ENCODE measurements at regions not wholly inside any gene's neighbourhood (a gene's known extent, or its start where the extent isn't known, plus 50 kb on each side); places are given as distances from the start of the nearest gene placed in this dataset.

DNA sequence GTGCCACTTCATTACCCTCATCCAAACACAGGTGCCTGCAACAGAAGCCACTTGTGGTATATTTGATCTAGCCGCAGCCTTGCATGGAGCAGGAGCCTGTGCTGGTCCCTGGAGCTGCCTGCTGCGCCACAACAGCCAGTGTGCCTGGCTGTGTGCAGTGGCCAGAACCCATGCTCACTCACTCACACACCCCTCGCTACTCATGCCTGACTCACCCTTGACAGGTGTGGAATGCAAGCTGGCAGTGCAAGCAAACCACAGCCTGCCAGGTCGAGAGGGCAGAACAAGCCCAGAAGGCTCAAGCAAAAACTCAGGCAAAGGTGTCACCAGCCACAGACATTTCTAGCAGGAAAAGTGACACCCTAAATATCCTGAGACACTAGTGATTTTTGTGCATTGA is 1510.9 kb downstream of the KCNT2 start:
- H3K36me3 ChIP-seq (ENCODE audit: insufficient read depth, low read length), result no peaks in the 10 kb centered on the region
- no peak overlapping the region for H3K4me2 ChIP-seq (ENCODE audit: low read length)
- BruUV-seq (replicated peaks), result no TSS peak
- no peak for DNase-seq (ENCODE audit: low spot score)
- TF ChIP-seq, protein P1, sequence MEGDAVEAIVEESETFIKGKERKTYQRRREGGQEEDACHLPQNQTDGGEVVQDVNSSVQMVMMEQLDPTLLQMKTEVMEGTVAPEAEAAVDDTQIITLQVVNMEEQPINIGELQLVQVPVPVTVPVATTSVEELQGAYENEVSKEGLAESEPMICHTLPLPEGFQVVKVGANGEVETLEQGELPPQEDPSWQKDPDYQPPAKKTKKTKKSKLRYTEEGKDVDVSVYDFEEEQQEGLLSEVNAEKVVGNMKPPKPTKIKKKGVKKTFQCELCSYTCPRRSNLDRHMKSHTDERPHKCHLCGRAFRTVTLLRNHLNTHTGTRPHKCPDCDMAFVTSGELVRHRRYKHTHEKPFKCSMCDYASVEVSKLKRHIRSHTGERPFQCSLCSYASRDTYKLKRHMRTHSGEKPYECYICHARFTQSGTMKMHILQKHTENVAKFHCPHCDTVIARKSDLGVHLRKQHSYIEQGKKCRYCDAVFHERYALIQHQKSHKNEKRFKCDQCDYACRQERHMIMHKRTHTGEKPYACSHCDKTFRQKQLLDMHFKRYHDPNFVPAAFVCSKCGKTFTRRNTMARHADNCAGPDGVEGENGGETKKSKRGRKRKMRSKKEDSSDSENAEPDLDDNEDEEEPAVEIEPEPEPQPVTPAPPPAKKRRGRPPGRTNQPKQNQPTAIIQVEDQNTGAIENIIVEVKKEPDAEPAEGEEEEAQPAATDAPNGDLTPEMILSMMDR (conservative IDR thresholded peaks at IDR 0.05; ENCODE audit: low read length), result no peak
- no peak for TF ChIP-seq EZH2phosphoT487 (IDR thresholded peaks at IDR 0.05; ENCODE audit: borderline replicate concordance, low read depth, low read length)
- H3K9me2 ChIP-seq (ENCODE audit: insufficient read depth, low read length), result no peaks in the 10 kb centered on the region
- H3K4me3 ChIP-seq (ENCODE audit: low read depth, low read length, poor library complexity, severe bottlenecking), result no peak overlapping the region
- ChIA-PET POLR2A (no interaction called here), CTCF (ENCODE audit: unreplicated experiment) (no interaction called here)
- H4K20me1 ChIP-seq (ENCODE audit: insufficient read depth, low read length), result no peaks in the 10 kb centered on the region
- H2AFZ ChIP-seq (ENCODE audit: low read length), result no peak overlapping the region
- no peak overlapping the region for H3K27ac ChIP-seq (ENCODE audit: low read depth, low read length, poor library complexity, severe bottlenecking)
- H3K79me2 ChIP-seq (ENCODE audit: insufficient read depth, low read depth, low read length), result no peaks in the 10 kb centered on the region
- intact Hi-C loops (cut with micrococcal nuclease; ENCODE audit: unreplicated experiment), result no loop called here
- no peaks in the 10 kb centered on the region for H3K4me1 ChIP-seq (ENCODE audit: insufficient read depth, low read length, poor library complexity, severe bottlenecking)
- no peaks in the 10 kb centered on the region for H3K9me3 ChIP-seq (ENCODE audit: low read length)

DNA sequence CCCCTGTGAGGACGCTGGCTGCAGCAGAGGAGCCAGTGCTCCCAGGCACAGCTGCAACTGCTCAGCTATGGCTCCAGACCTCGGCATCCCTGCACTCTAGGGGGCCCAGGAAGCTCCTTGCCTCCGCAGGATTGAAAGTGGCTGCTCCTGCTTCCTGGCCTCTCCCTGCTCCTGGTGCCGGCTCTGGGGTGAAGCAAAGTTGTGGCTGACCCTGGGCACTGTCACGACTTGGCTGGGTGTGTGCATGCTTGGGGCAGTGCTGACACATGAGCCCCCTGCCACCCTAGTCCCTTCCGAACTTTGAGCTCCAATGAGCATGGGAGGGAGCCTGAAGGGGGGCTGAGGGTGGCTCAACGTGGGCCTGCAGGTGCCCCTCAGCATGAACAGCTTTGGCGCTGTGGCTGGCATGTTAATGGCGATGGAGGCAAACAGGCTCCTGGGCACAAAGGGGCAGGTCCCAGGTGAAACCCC is 1512.2 kb downstream of the KCNT2 start:
- no peak for DNase-seq (ENCODE audit: low spot score)
- POLR2A ChIA-PET, result no interaction called here
- H3K9me3 ChIP-seq (ENCODE audit: low read length), result no peaks in the 10 kb centered on the region
- no peaks in the 10 kb centered on the region for H3K4me1 ChIP-seq (ENCODE audit: insufficient read depth, low read length, poor library complexity, severe bottlenecking)
- intact Hi-C loops (cut with micrococcal nuclease; ENCODE audit: unreplicated experiment), result no loop called here
- no TSS peak for BruUV-seq (replicated peaks)
- no peak overlapping the region for H3K4me3 ChIP-seq (ENCODE audit: low read depth, low read length, poor library complexity, severe bottlenecking)
- H3K36me3 ChIP-seq (ENCODE audit: insufficient read depth, low read length), result no peaks in the 10 kb centered on the region
- no peak overlapping the region for H2AFZ ChIP-seq (ENCODE audit: low read length)
- no peaks in the 10 kb centered on the region for H3K9me2 ChIP-seq (ENCODE audit: insufficient read depth, low read length)
- CTCF ChIA-PET (ENCODE audit: unreplicated experiment), result no interaction called here
- no peak overlapping the region for H3K27ac ChIP-seq (ENCODE audit: low read depth, low read length, poor library complexity, severe bottlenecking)
- H3K4me2 ChIP-seq (ENCODE audit: low read length), result no peak overlapping the region
- TF ChIP-seq, protein P1 (conservative IDR thresholded peaks at IDR 0.05; ENCODE audit: low read length), result no peak
- H3K79me2 ChIP-seq (ENCODE audit: insufficient read depth, low read depth, low read length), result no peaks in the 10 kb centered on the region
- H4K20me1 ChIP-seq (ENCODE audit: insufficient read depth, low read length), result no peaks in the 10 kb centered on the region

DNA sequence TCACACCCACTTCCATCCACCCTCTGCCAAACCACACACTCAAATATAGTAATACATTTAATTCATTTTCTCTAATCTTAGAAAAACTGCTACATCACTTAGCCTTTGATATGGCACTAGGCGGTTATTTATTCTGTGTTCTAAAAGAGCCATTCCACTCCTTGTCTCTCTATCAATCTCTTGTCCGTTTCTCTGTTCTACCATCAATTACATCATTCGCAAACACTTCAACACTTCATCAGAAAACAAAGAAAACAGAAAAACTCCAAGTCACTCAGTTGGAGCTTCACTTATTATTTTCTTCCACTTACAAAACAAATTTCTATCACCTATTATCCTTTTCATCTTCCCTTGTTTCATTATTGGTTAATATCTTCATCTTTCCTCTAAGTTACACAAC is 1523.0 kb downstream of the KCNT2 start:
- intact Hi-C loops (cut with micrococcal nuclease; ENCODE audit: unreplicated experiment), result no loop called here
- no peaks in the 10 kb centered on the region for H4K20me1 ChIP-seq (ENCODE audit: insufficient read depth, low read length)

More for the DNA sequence above, 1523.0 kb downstream of the KCNT2 start:
- Histone ChIP-seq H3K36me3 (ENCODE audit: insufficient read depth, low read length) (no peaks in the 10 kb centered on the region), H3K27ac (ENCODE audit: low read depth, low read length, poor library complexity, severe bottlenecking) (no peak overlapping the region), H3K4me1 (ENCODE audit: insufficient read depth, low read length, poor library complexity, severe bottlenecking) (no peaks in the 10 kb centered on the region), H3K9me2 (ENCODE audit: insufficient read depth, low read length) (no peaks in the 10 kb centered on the region), H3K4me2 (ENCODE audit: low read length) (no peak overlapping the region), H3K79me2 (ENCODE audit: insufficient read depth, low read depth, low read length) (no peaks in the 10 kb centered on the region), H3K4me3 (ENCODE audit: low read depth, low read length, poor library complexity, severe bottlenecking) (no peak overlapping the region), H3K9me3 (ENCODE audit: low read length) (no peaks in the 10 kb centered on the region), H2AFZ (ENCODE audit: low read length) (no peak overlapping the region)
- TF ChIP-seq, protein P1 (conservative IDR thresholded peaks at IDR 0.05; ENCODE audit: low read length), result no peak
- TF ChIP-seq EZH2phosphoT487 (IDR thresholded peaks at IDR 0.05; ENCODE audit: borderline replicate concordance, low read depth, low read length), result no peak
- POLR2A ChIA-PET, result interaction anchor here (1.1 kb wide), 1 partner anchor 8 kb away, joined by 3 read pairs; no protein-coding TSS in a partner anchor
- DNase-seq (ENCODE audit: low spot score), result no peak
- BruUV-seq (replicated peaks), result no TSS peak
- CTCF ChIA-PET (ENCODE audit: unreplicated experiment), result no interaction called here
